ENCODE measurements at regions not wholly inside any gene's neighbourhood (a gene's known extent, or its start where the extent isn't known, plus 50 kb on each side); places are given as distances from the start of the nearest gene placed in this dataset.

DNA sequence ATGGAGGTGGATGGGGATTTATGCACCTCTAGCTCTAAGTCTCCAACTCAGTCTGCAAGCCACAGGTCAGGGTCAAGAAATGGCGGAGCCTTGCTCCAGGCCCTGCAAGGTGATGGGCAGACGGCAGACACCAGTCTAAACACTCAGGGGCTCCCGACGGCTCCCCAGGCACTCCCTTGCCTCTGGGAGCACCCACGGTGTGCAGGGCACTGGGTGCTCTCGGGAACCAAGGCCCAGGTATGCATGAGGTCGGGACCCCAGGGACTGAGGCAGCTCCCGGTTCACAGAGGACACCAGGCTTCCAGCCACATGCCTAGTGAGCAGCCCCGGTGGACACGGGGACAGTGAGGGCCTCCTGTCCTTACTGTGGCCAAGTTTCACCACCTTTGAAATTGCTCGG lies 53.1 kb upstream of the TTC34 start:
- TF ChIP-seq, protein P1, sequence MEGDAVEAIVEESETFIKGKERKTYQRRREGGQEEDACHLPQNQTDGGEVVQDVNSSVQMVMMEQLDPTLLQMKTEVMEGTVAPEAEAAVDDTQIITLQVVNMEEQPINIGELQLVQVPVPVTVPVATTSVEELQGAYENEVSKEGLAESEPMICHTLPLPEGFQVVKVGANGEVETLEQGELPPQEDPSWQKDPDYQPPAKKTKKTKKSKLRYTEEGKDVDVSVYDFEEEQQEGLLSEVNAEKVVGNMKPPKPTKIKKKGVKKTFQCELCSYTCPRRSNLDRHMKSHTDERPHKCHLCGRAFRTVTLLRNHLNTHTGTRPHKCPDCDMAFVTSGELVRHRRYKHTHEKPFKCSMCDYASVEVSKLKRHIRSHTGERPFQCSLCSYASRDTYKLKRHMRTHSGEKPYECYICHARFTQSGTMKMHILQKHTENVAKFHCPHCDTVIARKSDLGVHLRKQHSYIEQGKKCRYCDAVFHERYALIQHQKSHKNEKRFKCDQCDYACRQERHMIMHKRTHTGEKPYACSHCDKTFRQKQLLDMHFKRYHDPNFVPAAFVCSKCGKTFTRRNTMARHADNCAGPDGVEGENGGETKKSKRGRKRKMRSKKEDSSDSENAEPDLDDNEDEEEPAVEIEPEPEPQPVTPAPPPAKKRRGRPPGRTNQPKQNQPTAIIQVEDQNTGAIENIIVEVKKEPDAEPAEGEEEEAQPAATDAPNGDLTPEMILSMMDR (IDR thresholded peaks at IDR 0.05) = no peak
- no peak for TF ChIP-seq POLR2A (IDR thresholded peaks at IDR 0.05)

Data from adrenal gland (tissue), 5 donors.